HL-60/S4 treated with retinoic acid at 250 ng/mL for 4 days and 3 days (cell line): ENCODE measurements at regions not wholly inside any gene's neighbourhood (a gene's known extent, or its start where the extent isn't known, plus 50 kb on each side); places are given as distances from the start of the nearest gene placed in this dataset.

ENCODE experiments used
- in situ Hi-C: fragments of 300-500 bp; cut with MboI; formaldehyde crosslinking; loops from 2 replicates; pipeline ENCODE4 v1.7.0; 2022; ENCODE audit warnings: low sequenced_read_pairs

GRCh38 chr10:3723766-3724165 is 61.2 kb downstream of the KLF6 start:
- in situ Hi-C loops = no loop called here

DNA sequence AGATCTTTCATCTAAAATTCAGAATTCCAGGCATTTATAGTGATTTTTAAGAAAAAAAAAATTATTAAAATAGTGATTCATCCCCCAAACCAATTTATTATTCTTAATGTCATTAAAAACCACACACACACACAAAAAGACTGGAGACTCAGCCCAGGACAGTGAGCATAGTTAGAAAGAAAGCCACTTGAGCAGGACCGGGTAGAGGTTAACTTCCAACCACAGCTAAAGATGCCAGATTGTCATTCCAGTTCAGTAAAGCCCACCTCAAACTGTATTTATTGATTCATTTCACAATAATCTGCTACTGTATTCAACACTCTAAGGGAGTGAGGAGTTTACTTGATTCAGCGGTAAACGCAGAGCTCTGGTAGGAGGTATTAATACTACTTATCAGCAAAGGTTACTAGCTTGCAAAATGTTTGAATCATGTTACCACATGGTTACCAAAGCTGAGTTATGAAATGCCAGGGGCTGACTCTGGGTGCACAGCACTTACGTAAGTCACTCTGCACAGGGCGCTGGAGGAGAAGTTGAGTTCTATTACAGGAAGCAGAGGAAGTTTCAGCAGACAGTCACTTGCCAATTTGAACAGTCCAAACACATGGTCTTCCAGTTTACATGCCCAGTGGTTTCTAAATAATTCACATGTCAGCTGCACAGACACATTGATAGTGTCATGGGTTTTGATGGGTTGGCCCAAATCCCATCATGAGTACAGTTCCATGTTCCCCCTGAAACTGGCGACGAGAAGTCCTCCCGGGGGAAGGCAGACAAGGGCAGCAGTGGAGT is 64.6 kb downstream of the KLF6 start:
- in situ Hi-C loops = no loop called here

- in situ Hi-C loops = no loop called here
Measured at GRCh38 chr10:3719024-3719843, 65.8 kb downstream of the KLF6 start.

- in situ Hi-C loops = no loop called here
Measured at GRCh38 chr10:3716093-3716492, 68.9 kb downstream of the KLF6 start.

- in situ Hi-C loops = no loop called here
Measured at GRCh38 chr10:3714967-3715366, 70.0 kb downstream of the KLF6 start.

DNA sequence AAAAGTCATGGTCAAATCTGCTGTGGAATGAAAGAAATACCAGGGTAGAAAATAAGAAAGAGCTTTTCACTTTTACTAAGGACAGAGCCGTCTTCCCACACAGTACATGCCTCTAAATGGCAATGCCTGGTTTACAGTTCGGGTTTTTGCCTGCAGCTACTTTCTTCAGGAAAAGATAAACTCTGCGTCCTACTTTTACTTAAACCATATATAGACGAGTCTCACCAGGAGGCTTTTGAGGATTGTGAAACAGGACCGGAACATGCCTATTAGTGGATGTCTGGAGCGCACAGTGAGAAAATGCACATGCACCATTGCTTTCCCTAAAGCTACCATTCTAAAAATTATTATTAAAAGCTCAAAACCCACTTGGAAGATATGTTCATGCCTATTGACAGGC is 70.5 kb downstream of the KLF6 start:
- in situ Hi-C loops = no loop called here

DNA sequence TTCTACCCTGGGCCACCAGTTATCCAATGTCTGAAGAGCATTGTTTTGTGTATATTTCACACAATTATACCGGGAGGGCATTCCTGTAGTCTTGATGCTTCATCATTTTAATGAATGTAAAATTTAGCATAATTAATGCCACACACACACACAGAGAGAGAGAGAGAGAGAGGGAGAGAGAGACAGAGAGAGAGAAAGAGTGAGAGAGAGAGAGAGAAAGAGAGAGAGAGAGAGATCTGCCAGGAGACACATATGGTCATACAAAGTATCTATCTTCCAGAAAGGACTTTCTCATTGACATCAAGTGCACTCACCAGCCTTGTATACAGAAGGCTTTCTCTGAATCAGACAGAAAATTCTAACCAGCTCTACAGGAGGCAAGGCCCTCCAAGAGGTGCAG is 72.3 kb downstream of the KLF6 start:
- in situ Hi-C loops = no loop called here

DNA sequence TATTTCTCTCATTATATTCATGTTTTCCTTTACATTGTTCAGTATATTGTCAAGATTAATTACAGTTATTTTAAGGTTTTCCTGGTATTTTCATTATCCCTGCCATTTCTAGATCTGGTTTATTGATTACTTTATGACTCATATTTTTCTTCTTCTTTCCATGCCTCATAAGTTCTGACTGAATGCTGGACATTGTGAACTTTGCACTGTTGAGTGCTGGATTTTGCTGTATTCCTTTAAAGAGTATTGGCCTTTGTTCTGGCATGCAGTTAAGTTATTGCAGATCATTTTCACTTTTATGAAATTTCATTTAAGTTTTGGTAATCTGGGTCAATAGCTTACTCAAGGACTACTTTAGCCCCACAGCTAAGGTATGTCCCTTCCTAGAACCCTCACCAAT is 73.1 kb downstream of the KLF6 start:
- in situ Hi-C loops = no loop called here

GRCh38 chr10:3710764-3711163 is 74.2 kb downstream of the KLF6 start:
- in situ Hi-C loops = no loop called here

DNA sequence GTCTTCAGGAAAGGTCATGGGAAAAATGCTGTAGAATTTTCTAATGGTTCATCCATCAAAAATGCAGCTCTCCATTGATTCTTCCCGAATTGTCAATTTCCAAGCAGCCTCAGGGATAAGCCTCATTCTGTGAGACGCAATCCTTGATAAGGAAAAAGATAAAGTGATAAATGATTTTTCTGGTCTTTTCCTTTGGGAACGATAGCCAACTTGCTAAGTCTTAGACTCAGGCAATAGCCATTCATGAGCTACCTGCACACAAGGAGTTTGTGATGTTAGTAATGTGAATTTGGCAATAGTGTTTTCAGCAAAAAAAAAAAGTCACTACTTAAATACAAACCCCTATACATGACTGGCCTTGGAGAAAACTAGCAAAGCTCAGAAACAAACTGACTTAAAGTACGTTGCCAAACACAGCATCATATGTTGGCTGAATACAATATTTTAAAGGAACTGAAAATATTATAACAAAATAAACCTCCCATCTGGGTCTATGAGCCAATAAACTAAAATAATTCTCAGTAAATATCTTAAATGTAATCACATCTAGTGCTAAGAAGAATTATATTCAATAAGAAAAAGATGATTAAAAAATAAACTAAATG is 75.5 kb downstream of the KLF6 start:
- in situ Hi-C loops = no loop called here

GRCh38 chr10:3708852-3709251 is 76.2 kb downstream of the KLF6 start:
- in situ Hi-C loops = no loop called here

GRCh38 chr10:3704565-3705325 is 80.3 kb downstream of the KLF6 start:
- in situ Hi-C loops = no loop called here

GRCh38 chr10:3702569-3702968 is 82.4 kb downstream of the KLF6 start:
- in situ Hi-C loops = no loop called here

DNA sequence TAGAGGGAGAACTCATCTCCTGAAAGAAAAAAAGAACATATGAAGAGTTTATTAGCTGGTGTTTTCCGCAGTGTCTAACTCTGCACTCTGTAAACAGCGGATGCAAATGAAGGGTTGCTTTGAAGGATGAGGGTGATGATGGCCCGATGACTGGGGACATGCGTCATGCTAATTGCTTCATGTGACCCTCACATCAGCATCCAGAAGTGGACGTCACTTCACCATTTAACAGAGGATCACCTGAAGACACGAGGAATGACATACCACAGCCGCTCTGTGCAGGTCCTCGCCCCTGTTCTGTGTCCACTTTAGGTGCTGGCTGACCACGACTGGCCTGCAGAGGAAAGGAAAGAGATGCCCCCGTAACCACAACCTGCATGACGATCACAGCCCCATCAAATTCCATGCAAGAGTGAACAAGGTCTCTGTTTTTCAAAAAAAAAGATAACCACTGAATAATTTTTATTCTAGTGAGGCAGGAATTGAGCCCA is 82.9 kb downstream of the KLF6 start:
- in situ Hi-C loops = no loop called here

- in situ Hi-C loops = no loop called here
Measured at GRCh38 chr10:3701491-3701890, 83.5 kb downstream of the KLF6 start.

DNA sequence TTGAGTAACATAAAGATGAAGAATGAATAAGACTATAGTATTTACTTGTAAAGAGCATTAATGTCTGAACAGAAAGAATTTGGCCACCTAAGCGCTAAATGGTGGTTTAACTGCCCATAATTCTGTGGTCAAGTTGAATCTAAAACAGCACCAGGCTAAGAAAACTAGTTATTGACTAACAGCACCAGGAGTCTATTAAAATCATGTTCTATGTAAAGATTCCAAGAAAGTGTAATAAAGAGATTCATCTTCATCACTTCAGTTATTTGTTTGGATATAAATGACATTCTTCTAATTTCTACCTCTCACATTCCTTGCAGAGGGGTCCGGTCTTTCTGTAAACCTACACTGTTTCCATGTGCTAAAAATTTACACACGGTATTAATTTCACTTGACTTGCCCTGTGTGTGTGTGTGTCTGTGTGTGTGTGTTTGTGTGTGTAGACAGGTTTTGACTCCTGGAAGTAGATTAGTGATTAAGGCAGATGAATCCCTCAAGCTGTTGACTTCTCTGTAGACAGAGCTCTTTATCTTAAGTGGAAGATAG is 84.4 kb downstream of the KLF6 start:
- in situ Hi-C loops = no loop called here

GRCh38 chr10:3699916-3700315 is 85.1 kb downstream of the KLF6 start:
- in situ Hi-C loops = no loop called here

GRCh38 chr10:3698312-3698711 is 86.7 kb downstream of the KLF6 start:
- in situ Hi-C loops = no loop called here

DNA sequence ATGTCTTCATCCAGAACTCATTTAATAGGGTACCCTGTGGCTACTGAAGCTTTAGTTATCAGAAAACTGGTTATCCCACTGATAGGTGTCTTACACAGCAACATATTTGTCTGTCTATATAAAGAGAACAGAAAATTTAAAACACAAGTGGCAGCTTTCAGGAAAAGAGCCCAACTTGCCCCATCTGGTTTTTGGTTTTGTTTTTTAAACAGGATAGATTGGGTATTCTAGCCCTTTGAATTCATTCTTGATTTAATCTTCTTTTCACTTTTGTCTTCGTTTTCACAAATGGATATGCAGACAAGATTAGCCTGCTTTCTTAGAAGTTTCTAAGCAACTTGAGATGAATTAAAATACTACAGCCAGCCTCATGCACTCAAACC is 91.3 kb downstream of the KLF6 start:
- in situ Hi-C loops = no loop called here

DNA sequence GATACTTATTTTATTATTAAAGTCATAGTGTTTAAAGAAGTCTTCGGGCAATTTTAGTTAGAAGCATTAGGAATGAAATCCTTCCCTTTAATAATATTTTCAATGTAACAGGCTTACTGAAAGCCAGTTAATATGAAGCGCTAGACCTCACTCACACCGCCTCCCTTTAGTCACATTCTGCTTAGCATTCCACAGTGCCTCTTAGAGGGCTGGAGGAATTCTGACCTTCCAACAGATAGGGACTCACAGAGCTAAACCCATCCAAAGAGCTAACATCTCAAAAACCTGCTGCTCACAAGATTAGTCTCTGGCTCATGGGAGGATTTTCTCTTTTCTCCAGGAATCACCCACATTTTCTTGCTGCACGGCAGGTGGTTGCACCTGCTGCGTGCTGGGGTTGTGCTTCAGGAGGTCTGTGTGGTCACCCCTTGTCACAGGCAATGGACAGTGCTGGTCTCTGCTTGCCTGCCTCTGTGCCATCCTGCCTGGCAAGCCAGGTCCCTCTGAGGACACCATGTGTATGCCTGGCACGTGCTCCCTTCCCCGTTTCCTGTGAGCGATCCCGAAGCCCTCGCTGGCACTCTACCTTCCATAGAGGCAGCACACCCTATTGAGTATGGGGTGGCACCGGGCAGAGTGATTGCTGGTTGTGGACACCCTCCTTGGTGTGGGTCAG is 91.8 kb downstream of the KLF6 start:
- in situ Hi-C loops = no loop called here
